Stimulated activated naive CD8-positive, alpha-beta T cell treated with anti-CD3 and anti-CD28 coated beads, Interleukin-15, Interleukin-2, amounts not matched to agents 100 ng/mL and 50 ng/mL, for 24 hours (primary cell): ENCODE measurements at regions not wholly inside any gene's neighbourhood (a gene's known extent, or its start where the extent isn't known, plus 50 kb on each side); places are given as distances from the start of the nearest gene placed in this dataset.

Experiments used
- H3K27ac Mint-ChIP-seq: one replicate; pipeline ENCODE4 v1.8.0; 2021; ENCODE audit warnings: mild to moderate bottlenecking, mixed read lengths
- H3K27me3 Mint-ChIP-seq: one replicate; pipeline ENCODE4 v1.8.0; 2021; ENCODE audit warnings: mixed read lengths
- H3K36me3 Mint-ChIP-seq: one replicate; pipeline ENCODE4 v1.8.0; 2021; ENCODE audit warnings: low read depth, mixed read lengths
- H3K4me1 Mint-ChIP-seq: one replicate; pipeline ENCODE4 v1.8.0; 2021; ENCODE audit warnings: low read depth, mixed read lengths
- H3K4me3 Mint-ChIP-seq: one replicate; pipeline ENCODE4 v1.8.0; 2021; ENCODE audit warnings: mild to moderate bottlenecking, mixed read lengths
- H3K9me3 Mint-ChIP-seq: one replicate; pipeline ENCODE4 v1.8.0; 2021; ENCODE audit warnings: mixed read lengths

DNA sequence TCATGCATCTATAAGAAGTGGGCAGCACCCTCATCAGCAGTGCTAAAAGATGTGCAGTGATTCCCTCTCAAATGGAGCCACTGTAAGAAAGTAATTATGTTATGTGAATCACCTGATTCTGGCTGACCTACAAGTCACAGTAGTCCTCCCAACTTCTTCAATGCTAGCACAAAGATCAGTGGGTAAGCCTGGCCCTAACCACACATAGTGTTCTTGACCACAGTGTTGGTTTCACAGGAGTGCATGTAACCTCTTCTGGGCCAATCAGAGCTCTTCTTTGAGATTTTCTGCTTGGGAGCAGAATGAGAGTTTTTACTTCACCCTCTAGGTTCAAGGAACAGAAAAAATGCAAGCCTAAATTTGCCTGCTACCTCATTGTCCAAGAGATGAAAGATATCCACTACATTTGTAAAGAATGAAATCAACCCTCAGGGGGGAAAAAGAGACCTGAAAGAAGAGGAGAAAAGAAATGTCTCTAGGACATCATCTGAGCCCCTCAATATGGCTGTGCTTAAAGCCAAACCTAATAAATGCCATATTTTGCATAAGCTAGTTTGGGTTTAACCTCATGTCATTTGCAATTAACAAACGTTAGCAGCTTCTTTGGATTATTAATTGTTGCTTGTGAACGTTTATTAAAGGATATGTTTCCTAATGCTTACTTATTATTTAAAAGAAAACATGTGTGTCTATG lies 65.3 kb upstream of the ADRB2 start:
- H3K9me3 Mint-ChIP-seq = peaks cover 12% of the 10 kb centered on the region
- no peak overlapping the region for H3K4me3 Mint-ChIP-seq
- H3K27ac Mint-ChIP-seq = no peak overlapping the region
- peaks cover 5% of the 10 kb centered on the region for H3K36me3 Mint-ChIP-seq
- peaks cover 21% of the 10 kb centered on the region for H3K27me3 Mint-ChIP-seq
- peaks cover 3% of the 10 kb centered on the region for H3K4me1 Mint-ChIP-seq

DNA sequence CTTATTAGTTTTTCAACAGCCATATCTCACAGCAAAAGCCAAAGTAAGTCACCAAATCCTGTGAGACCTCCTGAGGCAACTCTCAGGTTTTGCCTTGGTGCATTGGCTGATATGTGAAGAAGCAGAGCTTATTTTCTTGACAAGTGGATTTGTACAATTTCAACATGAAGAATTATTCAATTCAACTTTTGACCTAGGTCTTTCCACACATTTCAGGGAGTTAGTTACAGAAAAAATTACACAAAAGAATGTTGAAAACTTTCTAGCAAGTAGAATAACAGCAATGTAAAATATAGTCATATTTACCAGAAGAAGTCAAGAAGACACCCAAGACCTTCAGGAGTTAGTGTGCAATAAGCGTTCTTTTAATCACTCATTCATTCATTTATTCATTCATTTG lies 62.4 kb upstream of the ADRB2 start:
- no peak overlapping the region for H3K4me3 Mint-ChIP-seq
- no peaks in the 10 kb centered on the region for H3K36me3 Mint-ChIP-seq
- H3K27ac Mint-ChIP-seq = no peak overlapping the region
- peaks cover 3% of the 10 kb centered on the region for H3K4me1 Mint-ChIP-seq
- H3K9me3 Mint-ChIP-seq = no peaks in the 10 kb centered on the region
- peaks cover 22% of the 10 kb centered on the region for H3K27me3 Mint-ChIP-seq

DNA sequence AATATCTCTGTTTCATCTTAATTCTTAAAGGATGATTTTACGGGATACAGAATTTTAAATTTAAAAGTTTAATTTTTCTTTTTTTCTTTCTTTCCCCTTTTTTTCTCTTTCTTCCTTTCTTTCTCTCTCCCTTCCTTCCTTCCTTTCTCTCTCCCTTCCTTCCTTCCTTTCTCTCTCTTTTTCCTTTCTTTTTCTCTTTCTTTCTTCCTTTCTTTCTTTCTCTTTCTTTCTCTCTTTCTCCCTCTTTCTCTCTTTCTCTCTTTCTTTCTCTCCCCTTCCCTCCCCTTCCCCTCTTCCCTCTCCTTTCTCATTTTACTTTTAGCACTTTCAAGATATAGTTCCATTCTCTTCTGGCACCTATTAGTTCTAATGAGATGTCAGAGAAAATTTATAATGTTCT lies 61.4 kb upstream of the ADRB2 start:
- H3K27ac Mint-ChIP-seq = no peak overlapping the region
- peaks cover 23% of the 10 kb centered on the region for H3K27me3 Mint-ChIP-seq

DNA sequence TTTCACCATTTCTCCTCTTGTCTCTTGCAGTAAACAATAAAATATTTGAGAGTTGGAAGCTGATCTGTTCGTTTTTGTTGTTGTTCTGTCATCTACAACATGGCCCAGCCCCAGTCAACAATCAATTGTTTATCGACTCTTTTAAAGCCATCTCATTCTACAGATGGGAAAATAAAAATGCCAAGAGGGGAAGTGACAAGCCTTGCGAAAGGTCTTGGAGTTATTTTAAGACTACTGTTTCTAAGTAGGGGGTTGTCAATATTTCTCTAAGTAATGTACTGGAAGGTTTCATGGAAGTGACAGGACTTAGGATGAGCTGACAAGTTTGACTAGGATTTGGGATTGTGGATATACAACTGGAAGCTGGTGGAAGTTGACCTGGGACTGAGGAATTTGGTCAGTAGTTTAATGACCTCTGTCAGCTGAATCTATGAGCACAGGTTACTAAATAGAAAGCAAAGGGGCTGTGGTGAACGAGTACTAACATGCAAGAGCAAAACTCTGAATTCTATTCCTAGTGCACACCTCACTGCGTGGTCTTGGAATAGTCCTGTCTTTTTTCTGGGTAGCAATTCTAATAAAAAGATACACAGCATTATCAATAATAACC lies 57.5 kb upstream of the ADRB2 start:
- Mint-ChIP-seq H3K9me3 (no peaks in the 10 kb centered on the region), H3K4me3 (no peak overlapping the region), H3K36me3 (no peaks in the 10 kb centered on the region), H3K4me1 (no peaks in the 10 kb centered on the region), H3K27ac (no peak overlapping the region), H3K27me3 (peaks cover 45% of the 10 kb centered on the region)

More for the DNA sequence above, 61.4 kb upstream of the ADRB2 start:
- H3K36me3 Mint-ChIP-seq = no peaks in the 10 kb centered on the region
- H3K4me3 Mint-ChIP-seq = no peak overlapping the region
- peaks cover 3% of the 10 kb centered on the region for H3K4me1 Mint-ChIP-seq
- H3K9me3 Mint-ChIP-seq = no peaks in the 10 kb centered on the region

DNA sequence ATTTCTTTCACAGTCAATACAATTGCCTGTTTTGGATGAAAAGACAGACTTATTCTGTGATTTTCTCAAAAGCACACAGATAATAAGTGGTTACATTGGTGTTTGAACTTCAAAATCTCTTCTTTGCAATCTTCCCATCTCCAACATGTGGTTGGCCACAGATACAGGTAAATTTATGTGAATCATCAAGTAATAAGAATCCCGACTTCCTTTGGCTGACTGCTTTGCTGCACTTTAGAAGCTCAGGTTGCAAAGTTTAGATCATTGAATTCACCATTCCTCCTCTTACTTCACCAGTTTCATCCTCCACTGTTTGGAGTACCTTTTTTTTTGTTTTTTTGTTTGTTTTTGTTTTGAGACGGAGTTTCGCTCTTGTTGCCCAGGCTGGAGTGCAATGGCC lies 56.5 kb upstream of the ADRB2 start:
- H3K9me3 Mint-ChIP-seq = no peaks in the 10 kb centered on the region
- peaks cover 49% of the 10 kb centered on the region for H3K27me3 Mint-ChIP-seq
- no peaks in the 10 kb centered on the region for H3K36me3 Mint-ChIP-seq
- no peaks in the 10 kb centered on the region for H3K4me1 Mint-ChIP-seq
- no peak overlapping the region for H3K27ac Mint-ChIP-seq
- no peak overlapping the region for H3K4me3 Mint-ChIP-seq

DNA sequence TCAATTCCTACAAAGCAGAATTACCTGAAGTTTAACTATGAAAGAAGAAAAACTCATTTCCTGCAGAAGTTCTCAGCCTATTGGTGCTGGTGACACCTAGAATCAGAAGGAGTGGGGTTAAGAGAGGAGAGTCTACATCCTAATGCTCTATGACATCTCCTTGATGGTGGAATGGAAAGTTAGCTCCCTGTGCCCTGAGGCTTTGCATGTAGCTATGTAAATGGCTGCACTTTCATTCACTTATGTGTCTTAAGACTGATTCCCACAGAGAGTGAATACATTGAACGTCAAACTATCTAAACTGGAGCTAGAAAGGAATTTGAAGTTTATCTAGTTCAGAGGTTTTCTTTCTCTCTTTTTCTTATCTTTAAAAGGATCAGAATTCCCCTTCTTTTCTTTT lies 52.1 kb upstream of the ADRB2 start:
- Mint-ChIP-seq H3K36me3 (no peaks in the 10 kb centered on the region), H3K4me3 (no peak overlapping the region), H3K27me3 (peaks cover 35% of the 10 kb centered on the region), H3K4me1 (peaks cover 9% of the 10 kb centered on the region), H3K27ac (no peak overlapping the region), H3K9me3 (no peaks in the 10 kb centered on the region)

GRCh38 chr5:148776261-148776660 lies 50.1 kb upstream of the ADRB2 start:
- Mint-ChIP-seq H3K36me3 (no peaks in the 10 kb centered on the region), H3K9me3 (no peaks in the 10 kb centered on the region), H3K27ac (no peak overlapping the region), H3K27me3 (peaks cover 33% of the 10 kb centered on the region), H3K4me3 (no peak overlapping the region), H3K4me1 (peaks cover 9% of the 10 kb centered on the region)
